ENCODE measurements at regions not wholly inside any gene's neighbourhood (a gene's known extent, or its start where the extent isn't known, plus 50 kb on each side); places are given as distances from the start of the nearest gene placed in this dataset.

DNA sequence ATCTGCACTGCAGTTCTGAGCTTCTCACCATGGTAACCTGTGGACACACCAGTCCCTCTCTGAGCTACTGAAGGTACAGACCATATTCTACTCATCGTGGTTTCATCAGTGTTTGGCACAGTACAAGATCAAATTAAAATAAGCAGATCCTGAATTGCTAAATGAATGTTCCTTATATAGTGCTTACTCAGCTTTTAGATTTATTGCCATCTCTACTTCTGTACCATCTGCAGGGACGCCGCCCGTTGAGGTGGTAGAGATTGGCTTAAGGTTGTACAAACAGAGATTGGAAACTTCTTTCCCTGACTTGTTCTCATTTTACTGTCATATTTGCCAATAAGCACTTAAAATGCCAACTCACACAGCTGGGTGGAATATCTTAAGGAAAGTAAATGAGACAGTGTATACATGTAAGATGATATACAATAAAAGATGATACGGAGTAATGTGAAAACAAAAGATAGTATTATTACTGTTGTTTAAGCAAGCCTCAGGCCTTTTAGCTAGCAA is 223.4 kb upstream of the FOXQ1 start:
- CTCF ChIA-PET: no interaction called here
- 6% methylated on average over 5 of the region's 5 CpGs for WGBS (ENCODE audit: low lambda C conversion rate)
- TF ChIP-seq MXI1 (IDR thresholded peaks at IDR 0.05; ENCODE audit: low read depth, low read length) (no peak), YY1 (IDR thresholded peaks at IDR 0.05; ENCODE audit: low read depth) (no peak), RXRA (IDR thresholded peaks at IDR 0.05; ENCODE audit: borderline replicate concordance, low read depth) (no peak), TCF12 (IDR thresholded peaks at IDR 0.05) (no peak), EP300 (IDR thresholded peaks at IDR 0.05; ENCODE audit: borderline replicate concordance in 1 of 2, low read depth in 1 of 2, low read length in 1 of 2) (no peak), ELF1 (IDR thresholded peaks at IDR 0.05) (no peak), NFIC (IDR thresholded peaks at IDR 0.05; ENCODE audit: borderline replicate concordance) (no peak), POLR2AphosphoS5 (IDR thresholded peaks at IDR 0.05; ENCODE audit: low read depth, low read length) (no peak), FOSL2 (IDR thresholded peaks at IDR 0.05; ENCODE audit: borderline replicate concordance, low read depth) (no peak), RCOR1 (IDR thresholded peaks at IDR 0.05; ENCODE audit: low read length) (no peak), GABPA (IDR thresholded peaks at IDR 0.05; ENCODE audit: low read depth) (no peak)
- TF ChIP-seq, protein P1, sequence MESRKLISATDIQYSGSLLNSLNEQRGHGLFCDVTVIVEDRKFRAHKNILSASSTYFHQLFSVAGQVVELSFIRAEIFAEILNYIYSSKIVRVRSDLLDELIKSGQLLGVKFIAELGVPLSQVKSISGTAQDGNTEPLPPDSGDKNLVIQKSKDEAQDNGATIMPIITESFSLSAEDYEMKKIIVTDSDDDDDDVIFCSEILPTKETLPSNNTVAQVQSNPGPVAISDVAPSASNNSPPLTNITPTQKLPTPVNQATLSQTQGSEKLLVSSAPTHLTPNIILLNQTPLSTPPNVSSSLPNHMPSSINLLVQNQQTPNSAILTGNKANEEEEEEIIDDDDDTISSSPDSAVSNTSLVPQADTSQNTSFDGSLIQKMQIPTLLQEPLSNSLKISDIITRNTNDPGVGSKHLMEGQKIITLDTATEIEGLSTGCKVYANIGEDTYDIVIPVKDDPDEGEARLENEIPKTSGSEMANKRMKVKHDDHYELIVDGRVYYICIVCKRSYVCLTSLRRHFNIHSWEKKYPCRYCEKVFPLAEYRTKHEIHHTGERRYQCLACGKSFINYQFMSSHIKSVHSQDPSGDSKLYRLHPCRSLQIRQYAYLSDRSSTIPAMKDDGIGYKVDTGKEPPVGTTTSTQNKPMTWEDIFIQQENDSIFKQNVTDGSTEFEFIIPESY (IDR thresholded peaks at IDR 0.05; ENCODE audit: borderline replicate concordance, low read depth): no peak
- TF ChIP-seq, protein P2, sequence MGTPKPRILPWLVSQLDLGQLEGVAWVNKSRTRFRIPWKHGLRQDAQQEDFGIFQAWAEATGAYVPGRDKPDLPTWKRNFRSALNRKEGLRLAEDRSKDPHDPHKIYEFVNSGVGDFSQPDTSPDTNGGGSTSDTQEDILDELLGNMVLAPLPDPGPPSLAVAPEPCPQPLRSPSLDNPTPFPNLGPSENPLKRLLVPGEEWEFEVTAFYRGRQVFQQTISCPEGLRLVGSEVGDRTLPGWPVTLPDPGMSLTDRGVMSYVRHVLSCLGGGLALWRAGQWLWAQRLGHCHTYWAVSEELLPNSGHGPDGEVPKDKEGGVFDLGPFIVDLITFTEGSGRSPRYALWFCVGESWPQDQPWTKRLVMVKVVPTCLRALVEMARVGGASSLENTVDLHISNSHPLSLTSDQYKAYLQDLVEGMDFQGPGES (IDR thresholded peaks at IDR 0.05; ENCODE audit: low read depth, low read length): no peak
- TF ChIP-seq, protein P3, sequence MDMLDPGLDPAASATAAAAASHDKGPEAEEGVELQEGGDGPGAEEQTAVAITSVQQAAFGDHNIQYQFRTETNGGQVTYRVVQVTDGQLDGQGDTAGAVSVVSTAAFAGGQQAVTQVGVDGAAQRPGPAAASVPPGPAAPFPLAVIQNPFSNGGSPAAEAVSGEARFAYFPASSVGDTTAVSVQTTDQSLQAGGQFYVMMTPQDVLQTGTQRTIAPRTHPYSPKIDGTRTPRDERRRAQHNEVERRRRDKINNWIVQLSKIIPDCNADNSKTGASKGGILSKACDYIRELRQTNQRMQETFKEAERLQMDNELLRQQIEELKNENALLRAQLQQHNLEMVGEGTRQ (IDR thresholded peaks at IDR 0.05; ENCODE audit: borderline replicate concordance, low read depth, low read length): no peak
- TF ChIP-seq, protein P4, sequence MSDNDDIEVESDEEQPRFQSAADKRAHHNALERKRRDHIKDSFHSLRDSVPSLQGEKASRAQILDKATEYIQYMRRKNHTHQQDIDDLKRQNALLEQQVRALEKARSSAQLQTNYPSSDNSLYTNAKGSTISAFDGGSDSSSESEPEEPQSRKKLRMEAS (IDR thresholded peaks at IDR 0.05; ENCODE audit: low read depth): no peak

More for the DNA sequence above, 223.4 kb upstream of the FOXQ1 start:
- no peaks in the 10 kb centered on the region for H3K4me1 ChIP-seq (ENCODE audit: control insufficient read depth in 1 of 2, insufficient read depth in 2 of 2, low read depth in 1 of 2, low read length in 1 of 2)
- H3K9me2 ChIP-seq: no peaks in the 10 kb centered on the region
- H3K9ac ChIP-seq: no peak overlapping the region
- no peak overlapping the region for H3K4me2 ChIP-seq
- H4K20me1 ChIP-seq (ENCODE audit: insufficient read depth): no peaks in the 10 kb centered on the region
- H3K9me3 ChIP-seq: no peaks in the 10 kb centered on the region
- H3K27me3 ChIP-seq (ENCODE audit: insufficient read depth): peaks cover 29% of the 10 kb centered on the region; the same call in 1 of the 2 replicates
- H3K4me3 ChIP-seq (ENCODE audit: low read depth in 2 of 2, low read length in 1 of 2): no peak overlapping the region
- no peaks in the 10 kb centered on the region for H3K79me2 ChIP-seq (ENCODE audit: insufficient read depth)
- POLR2A ChIA-PET: no interaction called here
- no peaks in the 10 kb centered on the region for H3K36me3 ChIP-seq (replicated peaks in 1 of 2; ENCODE audit: control insufficient read depth in 1 of 2, insufficient read depth in 2 of 2, low read length in 1 of 2)
- no peak overlapping the region for H2AFZ ChIP-seq (ENCODE audit: low read depth)
- H3F3A ChIP-seq (replicated peaks; ENCODE audit: insufficient read depth): no peaks in the 10 kb centered on the region
- no peak overlapping the region for H3K27ac ChIP-seq (ENCODE audit: low read depth in 2 of 2, low read length in 1 of 2)
- DNase-seq: no peak

Measured in SK-N-SH (cell line).